Stimulated activated memory B cell treated with anti-CD40 and anti-IgM and Interleukin-4, amounts not matched to agents 10 μg/mL and 1 μg/mL and 100 μg/mL, for 72 hours (primary cell): ENCODE measurements at regions not wholly inside any gene's neighbourhood (a gene's known extent, or its start where the extent isn't known, plus 50 kb on each side); places are given as distances from the start of the nearest gene placed in this dataset.
"Not testable (repeated sequence)": the region's sequence is repeated elsewhere in the genome, so short reads cannot be mapped to it uniquely, and the experiment has no call there.

ENCODE experiments used
- ATAC-seq: fragments of 150-1000 bp; cut with Tn5 transposase; 2 replicates; pipeline ENCODE4 v1.10.0; 2021
- H3K27ac Mint-ChIP-seq: one replicate; pipeline ENCODE4 v1.8.0; 2022; ENCODE audit warnings: mild to moderate bottlenecking, mixed read lengths
- H3K27me3 Mint-ChIP-seq: one replicate; pipeline ENCODE4 v1.8.0; 2022; ENCODE audit warnings: mixed read lengths
- H3K36me3 Mint-ChIP-seq: one replicate; pipeline ENCODE4 v1.8.0; 2022; ENCODE audit warnings: mixed read lengths
- H3K4me1 Mint-ChIP-seq: one replicate; pipeline ENCODE4 v1.8.0; 2022; ENCODE audit warnings: mixed read lengths
- H3K4me3 Mint-ChIP-seq: one replicate; pipeline ENCODE4 v1.8.0; 2022; ENCODE audit warnings: mild to moderate bottlenecking, moderate library complexity, mixed read lengths
- H3K9me3 Mint-ChIP-seq: one replicate; pipeline ENCODE4 v1.8.0; 2022; ENCODE audit warnings: mixed read lengths

DNA sequence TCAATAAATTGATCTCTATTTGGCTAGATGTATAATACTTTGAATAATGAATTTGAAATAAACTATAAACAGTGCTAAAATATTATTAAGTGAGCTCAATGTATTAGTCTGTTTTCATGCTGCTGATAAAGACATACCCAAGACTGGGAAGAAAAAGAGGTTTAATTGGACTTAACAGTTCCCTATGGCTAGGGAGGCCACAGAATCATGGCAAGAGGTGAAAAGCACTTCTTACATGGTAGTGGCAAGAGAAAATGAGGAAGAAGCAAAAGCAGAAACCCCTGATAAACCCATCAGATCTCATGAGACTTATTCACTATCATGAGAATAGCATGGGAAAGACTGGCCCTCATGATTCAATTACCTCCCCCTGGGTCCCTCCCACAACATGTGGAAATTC is 2092.4 kb upstream of the ACO1 start:
- not testable (repeated sequence) for H3K4me1 Mint-ChIP-seq, H3K27ac Mint-ChIP-seq, H3K36me3 Mint-ChIP-seq, H3K4me3 Mint-ChIP-seq, H3K9me3 Mint-ChIP-seq, ATAC-seq, H3K27me3 Mint-ChIP-seq

DNA sequence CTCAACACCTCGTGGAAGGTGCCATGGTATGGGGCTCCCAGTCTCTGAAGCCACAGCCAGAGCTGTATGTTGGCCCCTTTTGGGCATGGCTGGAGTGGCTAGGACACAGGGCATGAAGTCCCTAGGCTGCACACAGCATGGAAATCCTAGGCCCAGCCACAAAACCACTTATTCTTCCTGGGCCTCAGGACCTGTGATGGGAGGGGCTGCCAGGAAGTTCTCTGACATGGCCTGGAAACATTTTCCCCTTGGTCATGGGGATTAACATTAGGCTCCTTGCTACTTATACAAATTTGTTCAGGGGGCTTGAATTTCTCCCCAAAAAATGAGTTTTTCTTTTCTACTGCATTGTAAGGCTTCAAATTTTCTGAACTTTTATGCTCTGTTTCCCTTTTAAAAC is 2091.2 kb upstream of the ACO1 start:
- no peaks in the 10 kb centered on the region for H3K27me3 Mint-ChIP-seq
- peak; percentile 27 for ATAC-seq
- H3K9me3 Mint-ChIP-seq = no peaks in the 10 kb centered on the region
- H3K4me1 Mint-ChIP-seq = no peaks in the 10 kb centered on the region
- H3K36me3 Mint-ChIP-seq = no peaks in the 10 kb centered on the region
- H3K27ac Mint-ChIP-seq = no peak overlapping the region
- no peak overlapping the region for H3K4me3 Mint-ChIP-seq

DNA sequence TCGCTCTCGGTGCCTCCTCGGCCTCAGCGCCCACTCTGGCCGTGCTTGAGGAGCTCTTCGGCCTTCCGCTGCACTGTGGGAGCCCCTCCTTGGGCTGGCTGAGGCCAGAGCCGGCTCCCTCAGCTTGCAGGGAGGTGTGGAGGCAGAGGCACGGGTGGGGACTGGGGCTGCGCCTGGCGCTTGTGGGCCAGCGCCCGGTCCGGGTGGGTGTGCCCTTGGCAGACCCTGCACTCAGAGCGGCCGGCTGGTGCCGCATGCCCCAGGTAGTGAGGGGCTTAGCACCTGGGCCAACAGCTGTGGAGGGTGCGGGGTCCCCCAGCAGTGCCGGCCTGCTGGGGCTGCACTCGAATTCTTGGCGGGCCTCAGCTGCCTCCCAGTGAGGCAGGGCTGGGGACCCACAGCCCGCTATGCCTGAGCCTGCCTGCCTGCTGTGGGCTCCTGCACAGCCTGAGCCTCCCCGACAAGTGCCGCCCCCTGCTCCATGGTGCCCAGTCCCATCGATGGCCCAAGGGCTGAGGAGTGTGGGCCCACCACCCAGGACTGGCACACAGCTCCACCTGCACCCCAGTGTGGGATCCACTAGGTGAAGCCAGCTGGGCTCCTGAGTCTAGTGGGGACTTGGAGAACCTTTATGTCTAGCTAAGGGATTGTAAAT is 2085.2 kb upstream of the ACO1 start:
- peak; percentile 51 for ATAC-seq

DNA sequence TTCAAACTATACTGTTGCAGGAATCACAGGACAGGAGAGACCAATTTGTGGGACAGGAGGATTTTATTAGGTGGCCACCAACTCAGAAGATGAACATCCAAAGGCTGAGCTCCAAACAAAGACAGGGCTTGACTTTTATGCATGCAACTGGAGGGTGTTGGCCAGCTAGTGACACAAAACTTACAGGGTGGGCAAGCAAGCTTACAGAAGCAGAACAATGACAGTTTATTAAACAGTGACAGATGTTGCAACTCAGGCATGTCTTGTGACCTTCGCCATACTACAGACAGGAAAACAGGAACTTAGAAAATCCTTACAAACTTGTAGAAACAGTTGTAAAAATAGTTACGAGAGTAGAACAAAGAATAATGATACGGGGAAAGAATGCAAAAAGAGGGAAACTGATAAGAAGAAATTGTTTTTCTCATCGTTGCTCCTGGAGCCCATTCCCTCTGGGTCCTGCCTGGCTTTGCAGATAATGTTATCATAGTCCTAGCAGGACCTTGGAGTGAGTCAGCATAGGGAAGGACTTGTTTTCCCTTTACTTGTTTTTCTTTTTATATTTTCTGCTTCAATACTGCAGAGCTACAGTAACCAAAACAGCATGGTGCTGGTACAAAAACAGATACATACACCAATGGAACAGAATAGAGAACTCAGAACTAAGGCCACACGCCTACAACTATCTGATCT is 2083.0 kb upstream of the ACO1 start:
- H3K36me3 Mint-ChIP-seq = no peaks in the 10 kb centered on the region
- H3K4me1 Mint-ChIP-seq = no peaks in the 10 kb centered on the region
- no peaks in the 10 kb centered on the region for H3K27me3 Mint-ChIP-seq
- H3K27ac Mint-ChIP-seq = no peak overlapping the region
- H3K9me3 Mint-ChIP-seq = peaks cover 3% of the 10 kb centered on the region
- H3K4me3 Mint-ChIP-seq = no peak overlapping the region
- ATAC-seq = no peak

More for the DNA sequence above, 2085.2 kb upstream of the ACO1 start:
- Mint-ChIP-seq H3K36me3 (no peaks in the 10 kb centered on the region), H3K4me1 (no peaks in the 10 kb centered on the region), H3K27me3 (no peaks in the 10 kb centered on the region), H3K9me3 (no peaks in the 10 kb centered on the region), H3K27ac (no peak overlapping the region), H3K4me3 (no peak overlapping the region)

DNA sequence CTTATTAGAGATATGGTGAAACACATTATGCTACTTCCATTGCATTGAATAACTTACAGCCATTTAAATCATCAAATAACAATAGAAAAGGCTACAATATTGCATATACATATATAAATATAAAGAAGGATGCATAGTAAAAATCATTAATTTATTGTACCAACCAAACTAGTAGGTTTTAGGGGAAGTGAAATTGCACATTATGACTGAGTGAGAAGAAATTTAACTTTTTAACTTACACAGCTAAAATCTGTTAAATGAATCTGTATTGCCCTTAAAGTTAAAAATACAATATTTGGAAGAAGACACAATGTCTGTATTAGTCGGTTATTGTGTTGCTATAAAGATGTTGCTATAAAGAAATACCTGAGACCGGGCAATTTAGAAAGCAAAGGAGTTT is 2073.7 kb upstream of the ACO1 start:
- Mint-ChIP-seq H3K36me3 (no peaks in the 10 kb centered on the region), H3K27me3 (no peaks in the 10 kb centered on the region), H3K9me3 (no peaks in the 10 kb centered on the region), H3K27ac (no peak overlapping the region), H3K4me1 (no peaks in the 10 kb centered on the region), H3K4me3 (no peak overlapping the region)
- ATAC-seq = no peak

DNA sequence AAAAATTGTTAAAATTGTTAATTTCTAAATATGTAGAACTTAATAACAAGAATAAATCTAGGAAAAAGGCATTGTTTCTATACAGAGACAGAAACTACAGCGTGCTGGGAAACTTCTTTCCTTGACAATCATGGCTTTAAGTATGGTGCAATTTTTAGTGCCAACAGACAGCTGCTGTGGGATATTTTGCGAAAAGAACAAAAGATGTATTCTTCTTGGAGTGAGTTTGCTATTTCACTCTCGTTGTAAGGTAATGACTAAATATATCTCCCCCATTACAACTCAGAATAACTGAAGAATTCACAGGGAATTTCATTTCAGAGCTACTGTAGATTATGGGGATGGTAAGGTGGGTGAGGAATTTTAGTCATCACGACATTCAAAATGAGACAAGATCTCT is 2055.0 kb upstream of the ACO1 start:
- no peak for ATAC-seq
- H3K4me3 Mint-ChIP-seq = no peak overlapping the region
- no peaks in the 10 kb centered on the region for H3K4me1 Mint-ChIP-seq
- no peaks in the 10 kb centered on the region for H3K36me3 Mint-ChIP-seq
- peaks cover 3% of the 10 kb centered on the region for H3K9me3 Mint-ChIP-seq
- no peak overlapping the region for H3K27ac Mint-ChIP-seq
- H3K27me3 Mint-ChIP-seq = no peaks in the 10 kb centered on the region

DNA sequence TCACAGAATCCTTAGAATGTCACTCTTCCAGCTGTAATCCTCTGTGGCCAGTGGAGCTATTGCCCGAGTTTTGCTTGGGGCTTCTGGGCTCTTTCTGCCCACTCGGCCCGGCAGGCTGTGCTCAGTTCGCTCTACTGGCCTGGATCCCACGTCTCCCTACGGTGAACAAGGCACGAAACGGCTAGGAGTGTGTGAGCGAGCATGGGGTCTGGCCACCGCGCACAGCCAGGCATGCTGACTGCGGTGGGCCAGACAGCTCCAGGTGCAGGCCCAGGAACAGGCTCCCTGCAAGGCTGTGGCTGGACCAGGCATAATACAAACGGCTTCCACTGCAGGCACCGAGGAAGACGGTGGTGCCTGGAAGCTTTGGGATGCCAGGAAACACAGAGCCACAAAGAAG is 2035.5 kb upstream of the ACO1 start:
- no peaks in the 10 kb centered on the region for H3K36me3 Mint-ChIP-seq
- no peak for ATAC-seq
- no peak overlapping the region for H3K27ac Mint-ChIP-seq
- H3K4me3 Mint-ChIP-seq = no peak overlapping the region
- no peaks in the 10 kb centered on the region for H3K9me3 Mint-ChIP-seq
- no peaks in the 10 kb centered on the region for H3K27me3 Mint-ChIP-seq
- H3K4me1 Mint-ChIP-seq = no peaks in the 10 kb centered on the region

DNA sequence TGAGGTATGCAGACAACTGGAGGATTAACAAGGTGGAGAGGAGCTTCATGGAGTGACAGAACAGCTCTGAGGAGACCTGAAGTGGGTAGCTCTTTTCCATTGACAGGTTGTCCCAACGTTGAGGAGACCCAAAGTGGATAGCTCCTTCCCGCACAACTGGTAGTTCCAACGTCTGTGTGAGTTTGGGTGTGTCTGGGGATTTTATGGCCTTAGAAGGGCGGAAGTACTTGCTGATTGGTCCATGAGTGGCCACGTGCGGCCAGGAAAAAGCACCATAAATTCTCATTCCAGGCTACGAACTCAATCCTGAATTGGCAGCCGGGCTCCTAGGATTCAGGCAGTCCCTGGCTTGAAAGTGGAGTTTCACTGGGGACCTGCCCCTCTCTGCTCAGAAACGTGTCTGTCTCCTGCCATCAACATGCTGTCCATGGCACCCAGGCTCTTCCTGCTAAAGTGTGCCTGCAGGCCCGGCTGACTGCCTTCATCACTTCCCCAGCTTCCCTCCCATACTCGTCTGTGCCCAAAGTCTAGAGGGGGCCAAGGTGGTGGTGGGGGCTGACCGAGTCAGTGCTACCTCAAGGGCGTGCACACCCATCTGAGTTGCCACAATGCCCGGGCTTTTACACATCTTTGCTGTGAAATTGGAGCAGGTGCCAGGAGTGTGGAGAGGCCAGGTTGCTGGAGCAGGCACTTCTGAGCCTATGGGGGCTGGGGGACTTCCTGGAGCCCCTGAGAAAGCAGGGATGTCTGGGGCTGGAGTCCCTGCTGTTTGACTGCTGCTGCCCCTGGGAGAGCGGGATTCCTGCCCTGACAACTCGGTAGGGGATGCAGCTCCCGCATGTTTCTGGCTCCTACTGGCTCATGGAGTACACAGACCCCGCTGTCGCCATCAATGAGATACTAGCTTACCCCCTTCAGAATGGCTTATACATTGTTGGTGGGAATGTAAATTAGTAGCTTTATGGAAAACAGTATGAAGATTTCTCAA is 2034.6 kb upstream of the ACO1 start:
- ATAC-seq = no peak
- Mint-ChIP-seq H3K9me3 (no peaks in the 10 kb centered on the region), H3K27ac (no peak overlapping the region), H3K36me3 (no peaks in the 10 kb centered on the region), H3K4me1 (no peaks in the 10 kb centered on the region), H3K27me3 (no peaks in the 10 kb centered on the region), H3K4me3 (no peak overlapping the region)

DNA sequence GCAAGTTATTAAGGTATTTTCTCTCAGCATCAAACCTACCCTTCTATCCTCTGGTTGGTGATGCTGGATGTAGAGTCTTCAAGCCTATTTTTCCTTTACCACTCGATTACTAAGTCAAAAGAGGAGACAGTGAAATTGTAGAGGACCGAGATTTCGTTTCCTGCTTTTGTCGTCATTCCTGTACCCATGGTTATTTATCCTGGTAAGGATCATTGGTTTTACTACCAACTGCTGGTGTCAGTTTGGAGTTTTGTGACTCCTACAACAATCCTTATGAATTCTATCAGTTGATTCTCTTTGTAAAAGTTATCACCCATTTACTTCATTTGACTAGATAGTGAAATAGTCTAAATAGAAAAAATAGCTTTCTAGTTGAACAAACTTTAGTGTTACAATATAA is 2028.2 kb upstream of the ACO1 start:
- Mint-ChIP-seq H3K27me3 (no peaks in the 10 kb centered on the region), H3K9me3 (no peaks in the 10 kb centered on the region), H3K4me1 (no peaks in the 10 kb centered on the region), H3K36me3 (no peaks in the 10 kb centered on the region), H3K27ac (no peak overlapping the region), H3K4me3 (no peak overlapping the region)
- no peak for ATAC-seq

DNA sequence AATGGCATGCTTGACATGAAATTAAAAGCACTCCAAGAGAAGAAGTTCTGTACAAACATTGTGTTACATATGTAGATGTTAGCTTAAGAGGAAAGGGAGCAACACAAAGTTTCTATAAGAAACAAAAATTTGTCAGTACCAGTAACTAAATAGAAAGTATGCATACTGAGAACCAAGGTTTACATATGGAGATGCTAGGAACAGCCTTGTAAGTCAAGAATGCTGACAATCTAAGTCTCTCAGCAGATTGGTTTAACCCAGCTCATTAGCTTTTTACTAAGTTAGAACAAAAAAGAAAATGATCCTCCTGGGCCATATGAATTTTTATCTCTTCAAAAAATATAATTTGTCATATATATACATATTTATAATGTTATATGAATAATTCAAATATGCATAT is 2022.1 kb upstream of the ACO1 start:
- ATAC-seq = no peak
- Mint-ChIP-seq H3K27ac (no peak overlapping the region), H3K4me1 (no peaks in the 10 kb centered on the region), H3K27me3 (no peaks in the 10 kb centered on the region), H3K9me3 (no peaks in the 10 kb centered on the region), H3K36me3 (no peaks in the 10 kb centered on the region), H3K4me3 (no peak overlapping the region)

DNA sequence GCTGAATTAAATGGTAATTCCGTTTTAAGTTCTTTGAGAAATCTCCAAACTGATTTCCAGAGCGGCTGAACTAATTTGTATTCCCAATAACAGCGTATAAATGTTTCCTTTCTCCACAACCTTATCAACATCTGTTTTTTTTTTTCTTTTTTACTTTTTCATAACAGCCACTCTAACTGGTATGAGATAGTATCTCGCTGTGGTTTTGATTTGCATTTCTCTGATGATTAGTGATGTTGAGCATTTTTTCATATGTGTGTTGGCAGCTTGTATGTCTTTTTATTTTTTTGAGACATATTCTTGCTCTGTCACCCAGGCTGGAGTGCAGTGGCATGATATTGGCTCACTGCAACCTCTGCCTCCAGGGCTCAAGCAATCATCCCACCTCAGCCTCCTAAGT is 2018.3 kb upstream of the ACO1 start:
- H3K36me3 Mint-ChIP-seq, H3K9me3 Mint-ChIP-seq, H3K27me3 Mint-ChIP-seq, H3K4me1 Mint-ChIP-seq, ATAC-seq, H3K4me3 Mint-ChIP-seq, H3K27ac Mint-ChIP-seq: not testable (repeated sequence)

DNA sequence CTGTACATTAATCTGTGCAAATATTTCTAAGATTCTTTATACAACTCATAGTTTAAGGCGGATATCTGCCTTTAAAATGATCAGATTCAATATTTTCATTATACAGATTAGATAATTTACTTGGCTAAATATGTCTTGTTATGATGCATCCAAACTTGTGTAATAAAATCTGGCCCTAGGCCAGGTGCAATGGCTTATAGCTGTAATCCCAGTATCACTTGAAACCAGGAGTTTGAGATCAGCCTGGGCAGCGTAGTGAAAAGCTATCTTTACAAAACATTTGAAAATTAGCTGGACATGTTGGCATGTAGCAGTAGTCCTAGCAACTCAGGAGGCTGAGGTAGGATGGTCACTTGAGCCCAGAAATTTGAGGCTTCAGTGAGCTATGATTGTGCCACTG is 2002.2 kb upstream of the ACO1 start:
- no peak for ATAC-seq
- no peak overlapping the region for H3K4me3 Mint-ChIP-seq
- no peaks in the 10 kb centered on the region for H3K4me1 Mint-ChIP-seq
- H3K36me3 Mint-ChIP-seq = no peaks in the 10 kb centered on the region
- no peaks in the 10 kb centered on the region for H3K27me3 Mint-ChIP-seq
- H3K27ac Mint-ChIP-seq = no peak overlapping the region
- H3K9me3 Mint-ChIP-seq = peaks cover 3% of the 10 kb centered on the region

DNA sequence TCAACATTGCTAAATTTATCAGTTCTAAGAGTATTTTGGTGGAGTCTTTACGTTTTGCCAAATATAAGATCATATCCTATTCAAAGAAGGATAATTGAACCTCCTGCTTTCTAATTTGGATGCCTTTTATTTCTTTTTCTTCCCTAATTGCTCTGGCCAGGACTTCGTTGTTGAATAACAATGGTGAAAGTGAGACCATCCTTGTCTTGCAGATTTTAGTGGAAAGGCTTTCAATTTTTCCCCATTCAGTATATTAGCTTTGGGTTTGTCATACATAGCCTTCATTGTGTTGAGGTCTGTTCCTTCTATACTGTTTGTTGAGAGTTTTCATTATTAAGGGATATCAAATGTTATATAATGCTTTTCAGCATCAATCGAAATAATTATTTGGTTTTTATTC is 1974.2 kb upstream of the ACO1 start:
- peaks cover 14% of the 10 kb centered on the region for H3K9me3 Mint-ChIP-seq
- H3K4me1 Mint-ChIP-seq = no peaks in the 10 kb centered on the region
- H3K27ac Mint-ChIP-seq = no peak overlapping the region
- ATAC-seq = no peak
- no peak overlapping the region for H3K4me3 Mint-ChIP-seq
- H3K27me3 Mint-ChIP-seq = no peaks in the 10 kb centered on the region
- H3K36me3 Mint-ChIP-seq = no peaks in the 10 kb centered on the region

DNA sequence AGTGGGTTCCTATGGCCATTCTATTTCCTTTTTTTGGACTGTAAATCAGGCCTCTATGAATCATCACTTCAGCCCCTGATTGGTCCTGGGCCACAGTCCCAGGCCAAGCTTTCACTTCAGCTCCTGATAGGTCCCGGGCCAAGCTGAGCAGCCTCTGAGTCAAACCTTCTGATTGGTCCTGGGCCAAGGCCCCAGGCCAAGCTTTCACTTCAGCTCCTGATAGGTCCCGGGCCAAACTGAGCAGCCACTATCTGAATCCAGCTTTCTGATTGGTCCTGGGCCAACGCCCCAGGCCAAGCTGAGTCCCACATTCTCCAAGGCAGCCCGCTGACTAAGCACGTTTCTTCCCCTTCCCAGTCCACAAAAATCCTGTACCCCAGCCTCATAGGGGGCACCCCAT is 1972.9 kb upstream of the ACO1 start:
- Mint-ChIP-seq H3K27ac (no peak overlapping the region), H3K36me3 (no peaks in the 10 kb centered on the region), H3K4me3 (no peak overlapping the region), H3K4me1 (no peaks in the 10 kb centered on the region), H3K9me3 (peaks cover 14% of the 10 kb centered on the region), H3K27me3 (no peaks in the 10 kb centered on the region)
- ATAC-seq = no peak

DNA sequence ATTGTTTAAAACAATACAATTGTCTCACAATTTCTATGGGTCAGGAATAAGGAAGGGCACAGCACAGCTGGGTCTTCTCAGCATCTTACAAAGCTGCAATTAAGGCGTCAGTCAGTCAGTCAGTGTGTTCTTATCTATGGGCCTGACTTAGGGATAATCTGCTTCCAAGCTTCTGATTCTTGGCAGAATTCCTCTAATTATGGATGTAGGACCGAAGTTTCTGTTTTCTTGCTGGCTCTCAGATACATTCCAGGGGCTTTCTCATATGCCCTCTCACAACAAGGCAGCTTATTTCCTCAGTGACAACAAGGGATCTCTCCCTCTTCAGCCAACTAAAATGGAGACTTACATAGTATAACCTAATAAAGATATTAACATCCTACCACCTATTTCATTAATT is 1925.3 kb upstream of the ACO1 start:
- Mint-ChIP-seq H3K9me3 (peaks cover 7% of the 10 kb centered on the region), H3K4me3 (no peak overlapping the region), H3K4me1 (no peaks in the 10 kb centered on the region), H3K27me3 (no peaks in the 10 kb centered on the region), H3K36me3 (no peaks in the 10 kb centered on the region), H3K27ac (no peak overlapping the region)
- ATAC-seq = no peak

DNA sequence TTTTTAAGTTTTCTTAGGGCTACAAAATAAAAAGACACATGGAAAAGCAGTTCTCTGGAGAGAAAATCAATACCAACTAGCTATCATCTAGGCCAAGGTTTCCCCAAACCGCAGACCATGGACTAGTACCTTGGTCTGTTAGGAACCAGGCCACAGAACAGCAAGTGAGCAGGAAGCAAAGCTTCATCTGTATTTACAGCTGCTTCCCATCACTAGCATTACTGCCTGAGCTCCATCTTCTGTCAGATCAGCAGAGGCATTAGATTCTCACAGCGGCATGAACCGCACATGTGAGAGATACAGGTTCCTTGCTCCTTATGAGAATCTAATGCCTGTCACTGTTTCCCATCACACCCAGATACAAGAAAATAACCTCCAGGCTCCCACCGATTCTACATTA is 1907.6 kb upstream of the ACO1 start:
- no peaks in the 10 kb centered on the region for H3K27me3 Mint-ChIP-seq
- H3K4me3 Mint-ChIP-seq = no peak overlapping the region
- no peaks in the 10 kb centered on the region for H3K9me3 Mint-ChIP-seq
- H3K4me1 Mint-ChIP-seq = no peaks in the 10 kb centered on the region
- ATAC-seq = no peak
- no peaks in the 10 kb centered on the region for H3K36me3 Mint-ChIP-seq
- H3K27ac Mint-ChIP-seq = no peak overlapping the region
